GM19193 (cell line): ENCODE measurements at regions not wholly inside any gene's neighbourhood (a gene's known extent, or its start where the extent isn't known, plus 50 kb on each side); places are given as distances from the start of the nearest gene placed in this dataset.

Experiments used
- POLR2A ChIP-seq: IDR thresholded peaks from 4 replicates; pipeline ENCODE4 v1.6.1; 2011; ENCODE audit not compliant: insufficient read depth, insufficient read length; ENCODE audit errors: extremely low read depth

GRCh38 chr5:124796495-124796894 is 50.1 kb upstream of the ZNF608 start:
- TF ChIP-seq POLR2A: no peak

DNA sequence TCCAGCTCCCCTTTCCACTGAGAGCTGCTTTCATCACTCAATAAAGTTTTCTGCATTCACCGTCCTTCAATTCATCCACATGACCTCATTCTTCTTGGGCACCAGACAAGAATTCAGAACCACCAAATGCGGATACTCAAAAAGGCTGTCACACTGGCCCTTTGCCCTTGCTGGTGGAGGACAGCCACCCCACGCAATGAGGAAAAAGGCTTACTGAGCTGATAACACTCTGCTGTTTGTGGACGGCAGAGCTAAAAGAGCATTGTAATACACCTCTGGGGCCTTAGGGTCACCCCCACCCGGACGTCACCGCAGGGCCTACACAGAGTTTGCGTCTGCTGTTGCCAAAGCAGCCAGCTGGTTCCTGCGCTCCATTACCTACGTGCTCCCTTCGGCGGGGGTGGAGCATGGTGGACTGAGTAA is 51.2 kb upstream of the ZNF608 start:
- TF ChIP-seq POLR2A: no peak

GRCh38 chr5:124798890-124799289 is 52.5 kb upstream of the ZNF608 start:
- TF ChIP-seq POLR2A: no peak

- no peak for TF ChIP-seq POLR2A
Observed at GRCh38 chr5:124801551-124801950, 55.1 kb upstream of the ZNF608 start.

DNA sequence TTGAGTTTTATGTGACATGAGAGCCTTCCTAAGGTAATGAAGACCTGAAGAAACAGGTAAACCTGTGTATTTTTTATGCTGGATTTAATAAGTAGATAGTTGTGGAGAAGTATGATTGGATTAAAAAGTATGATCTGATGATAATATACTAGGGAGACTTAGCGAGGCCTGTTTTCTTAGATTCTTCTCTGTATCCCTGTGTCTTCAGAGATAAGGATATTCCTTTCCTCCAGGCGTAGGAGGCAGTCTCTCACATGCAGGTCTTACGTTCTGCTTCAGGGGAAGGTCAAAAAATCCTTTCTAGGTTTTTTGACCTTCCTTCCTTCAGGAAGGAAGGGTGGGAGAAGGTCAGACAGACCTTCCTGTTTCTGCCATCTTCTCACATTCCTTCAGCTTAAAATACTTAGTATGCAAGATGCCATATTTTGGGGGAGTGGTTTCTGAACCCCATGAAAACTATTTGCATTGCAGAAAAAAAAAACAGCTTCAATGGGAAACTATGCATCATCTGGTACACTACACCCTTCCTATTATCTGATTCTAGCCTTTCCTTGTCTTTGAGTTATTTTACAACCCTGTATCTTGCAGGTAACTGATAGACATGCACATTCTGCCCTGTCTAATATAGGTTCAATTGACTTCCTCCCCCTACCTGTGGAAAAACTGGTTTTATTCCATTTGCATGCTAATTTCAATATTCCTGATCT is 57.3 kb upstream of the ZNF608 start:
- TF ChIP-seq POLR2A: no peak

DNA sequence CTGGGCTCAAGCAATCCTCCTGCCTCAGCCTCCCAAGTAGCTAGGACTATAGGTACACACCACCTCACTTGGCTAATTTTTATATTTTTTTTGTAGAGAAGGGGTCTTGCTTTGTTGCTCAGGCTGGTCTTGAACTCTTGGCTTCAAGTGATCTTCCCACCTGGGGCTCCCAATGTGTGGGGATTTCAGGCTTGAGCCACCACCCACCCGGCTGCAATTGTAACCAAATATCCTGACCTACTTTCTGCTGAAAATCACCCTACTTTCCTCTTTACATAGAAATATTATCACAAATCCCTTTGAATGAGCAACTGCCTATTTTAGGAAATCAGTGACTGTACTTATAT is 59.6 kb upstream of the ZNF608 start:
- no peak for TF ChIP-seq POLR2A

- no peak for TF ChIP-seq POLR2A
Observed at GRCh38 chr5:124806373-124807077, 60.1 kb upstream of the ZNF608 start.

DNA sequence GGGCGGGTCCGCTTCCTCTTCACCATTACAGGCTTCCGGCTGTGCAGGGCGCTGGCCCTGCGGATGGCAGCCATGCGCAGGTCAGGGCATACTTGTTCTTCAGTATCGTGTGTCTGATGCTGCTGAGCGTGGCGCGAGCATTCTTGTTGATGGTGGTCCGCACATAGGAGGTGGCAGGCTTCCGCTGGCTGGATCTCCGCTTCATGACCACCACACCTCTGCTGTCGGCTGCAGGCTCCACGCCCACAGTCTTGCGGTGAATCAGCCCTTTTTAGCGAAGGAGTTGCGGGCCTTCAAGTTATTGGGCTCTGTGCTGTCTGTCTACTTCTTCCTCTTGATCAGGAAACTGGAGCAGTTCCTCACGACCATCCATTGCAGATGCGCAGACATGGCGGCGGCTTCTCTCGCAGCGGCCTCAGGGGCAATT is 62.4 kb upstream of the ZNF608 start:
- no peak for TF ChIP-seq POLR2A

DNA sequence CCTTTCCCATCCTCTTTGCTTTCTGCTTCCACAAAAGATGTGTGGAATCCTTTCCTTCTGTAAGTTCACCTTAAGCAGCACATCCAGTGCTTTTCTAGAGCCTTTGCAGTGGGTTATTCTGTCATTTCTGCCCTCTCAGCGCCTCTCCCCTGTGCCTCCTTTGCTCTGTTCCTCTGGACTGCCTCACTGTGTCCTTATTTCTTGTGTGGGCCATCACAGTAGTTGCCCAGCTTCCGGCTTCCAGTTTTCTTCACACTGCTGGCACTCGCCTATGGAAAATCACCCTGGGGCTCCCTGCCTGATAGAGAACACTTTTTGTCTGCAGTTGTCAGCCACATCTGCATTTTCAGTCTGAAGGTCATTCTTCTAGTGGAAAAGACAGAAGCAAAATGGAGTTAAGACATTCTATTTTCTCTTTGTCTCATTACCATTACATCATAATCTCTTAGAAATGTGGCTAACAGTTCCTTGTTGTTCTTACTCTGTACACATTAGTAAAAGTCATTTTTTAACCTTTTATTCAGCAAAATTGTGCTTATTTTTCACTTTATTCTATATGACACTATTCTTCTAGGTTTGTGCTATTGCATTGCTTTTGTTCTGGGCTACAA is 64.1 kb upstream of the ZNF608 start:
- no peak for TF ChIP-seq POLR2A

GRCh38 chr5:124812771-124813358 is 66.4 kb upstream of the ZNF608 start:
- no peak for TF ChIP-seq POLR2A

DNA sequence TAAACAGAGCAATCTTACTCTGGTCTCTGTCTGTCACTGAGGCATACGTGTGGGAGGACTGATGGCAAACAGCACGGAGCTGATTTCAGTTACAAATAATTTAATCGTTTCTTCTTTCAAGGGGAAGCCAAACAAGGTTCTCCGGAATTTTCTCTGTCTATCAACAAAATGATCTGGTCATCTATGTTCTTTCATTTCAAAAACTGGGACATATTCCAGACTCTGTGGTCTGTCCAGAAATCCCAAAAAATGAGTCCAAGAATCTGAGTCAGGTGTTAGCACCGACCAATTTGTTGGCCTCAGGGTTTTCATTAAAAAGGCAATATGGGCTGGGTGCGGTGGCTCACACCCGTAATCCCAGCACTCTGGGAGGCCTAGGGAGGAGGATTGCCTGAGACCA is 69.9 kb upstream of the ZNF608 start:
- TF ChIP-seq POLR2A: no peak

GRCh38 chr5:124819201-124819600 is 72.8 kb upstream of the ZNF608 start:
- TF ChIP-seq POLR2A: no peak

- TF ChIP-seq POLR2A: no peak
Observed at GRCh38 chr5:124822647-124823046, 76.2 kb upstream of the ZNF608 start.

DNA sequence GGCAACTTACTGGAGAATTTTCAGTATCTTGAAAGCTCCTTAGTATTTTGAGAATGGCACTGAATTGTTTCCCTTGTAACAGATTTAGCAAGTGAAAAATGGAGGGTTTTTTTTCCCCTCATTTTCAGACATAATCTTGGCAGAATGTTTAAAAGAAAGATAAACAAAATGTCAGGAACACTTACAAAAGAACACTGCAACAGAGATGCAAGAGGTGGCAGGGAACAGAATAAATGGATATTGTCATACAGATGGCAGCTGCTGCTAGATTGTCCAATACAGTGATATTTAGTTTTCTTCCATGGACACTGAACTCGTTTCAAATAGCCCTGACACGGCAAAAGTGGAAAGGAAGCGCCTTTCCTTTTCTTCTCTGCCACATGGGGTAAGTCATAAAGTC is 76.9 kb upstream of the ZNF608 start:
- TF ChIP-seq POLR2A: no peak

GRCh38 chr5:124824637-124825158 is 78.3 kb upstream of the ZNF608 start:
- TF ChIP-seq POLR2A: no peak
